Activated T-helper 2 cell treated with anti-CD3 and anti-CD28 coated beads, Interferon-gamma antibody, Interleukin-2, Interleukin-4, amounts not matched to agents 10 μg/mL and 5 μg/mL and 100 μg/mL, durations not matched to agents 14 hours and 24 hours and 36 hours (primary cell): ENCODE measurements at regions not wholly inside any gene's neighbourhood (a gene's known extent, or its start where the extent isn't known, plus 50 kb on each side); places are given as distances from the start of the nearest gene placed in this dataset.

Experiments used
- DNase-seq: peaks from one replicate; pipeline ENCODE4 v3.0.0; 2021; ENCODE audit warnings: low spot score
- H3K27ac Mint-ChIP-seq: one replicate; pipeline ENCODE4 v1.8.0; 2021; ENCODE audit warnings: mixed read lengths
- H3K27me3 Mint-ChIP-seq: one replicate; pipeline ENCODE4 v1.8.0; 2021; ENCODE audit warnings: low read depth, mixed read lengths
- H3K36me3 Mint-ChIP-seq: one replicate; pipeline ENCODE4 v1.8.0; 2021; ENCODE audit warnings: low read depth, mixed read lengths
- H3K4me1 Mint-ChIP-seq: one replicate; pipeline ENCODE4 v1.8.0; 2021; ENCODE audit warnings: low read depth, mixed read lengths
- H3K4me3 Mint-ChIP-seq: one replicate; pipeline ENCODE4 v1.8.0; 2021; ENCODE audit warnings: low read depth, mild to moderate bottlenecking, moderate library complexity, mixed read lengths
- H3K9me3 Mint-ChIP-seq: one replicate; pipeline ENCODE4 v1.8.0; 2021; ENCODE audit warnings: mixed read lengths
- intact Hi-C: fragments of 100-400 bp; cut with micrococcal nuclease; formaldehyde crosslinking; loops from one replicate; pipeline ENCODE4 v1.15.1; 2023

- H3K9me3 Mint-ChIP-seq: no peaks in the 10 kb centered on the region
- no peaks in the 10 kb centered on the region for H3K36me3 Mint-ChIP-seq
- H3K4me1 Mint-ChIP-seq: no peaks in the 10 kb centered on the region
- no peak for DNase-seq
- H3K27ac Mint-ChIP-seq: no peak overlapping the region
- no peaks in the 10 kb centered on the region for H3K27me3 Mint-ChIP-seq
- intact Hi-C loops: no loop called here
- H3K4me3 Mint-ChIP-seq: no peak overlapping the region
Measured at GRCh38 chrX:150163956-150164726, 199.0 kb upstream of the MAMLD1 start.

DNA sequence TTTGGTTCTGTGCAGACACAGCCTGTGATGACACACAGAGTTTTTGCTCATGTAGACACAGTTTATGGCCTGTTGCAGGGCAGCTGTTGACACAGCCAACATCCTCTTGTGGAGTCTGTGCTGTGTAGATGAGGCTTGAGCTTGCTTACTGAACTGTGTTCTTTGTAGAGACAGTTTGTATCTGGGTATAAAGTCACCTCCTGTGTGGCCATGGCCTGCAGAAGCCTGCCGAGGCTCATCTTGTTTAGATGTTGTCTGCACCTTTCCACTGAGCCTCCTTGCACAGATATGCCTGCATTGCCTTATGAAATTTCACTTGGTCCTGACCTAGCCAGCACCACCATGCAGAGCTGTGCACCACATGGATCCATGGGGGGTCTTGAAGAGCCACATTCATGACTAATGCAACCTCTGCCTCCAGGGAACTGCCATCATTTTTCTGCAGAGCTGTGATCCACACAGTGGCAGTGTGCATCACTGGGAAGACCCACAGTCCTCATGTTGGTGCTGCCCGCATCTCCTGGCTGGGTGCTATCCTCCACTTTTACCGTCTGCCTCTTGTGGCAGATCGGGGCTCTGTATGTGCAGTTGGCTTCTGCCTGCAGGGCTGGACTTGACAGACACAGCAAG is 198.0 kb upstream of the MAMLD1 start:
- no peak overlapping the region for H3K4me3 Mint-ChIP-seq
- no peak for DNase-seq
- H3K9me3 Mint-ChIP-seq: no peaks in the 10 kb centered on the region
- no peaks in the 10 kb centered on the region for H3K36me3 Mint-ChIP-seq
- no peaks in the 10 kb centered on the region for H3K4me1 Mint-ChIP-seq
- intact Hi-C loops: no loop called here
- no peak overlapping the region for H3K27ac Mint-ChIP-seq
- no peaks in the 10 kb centered on the region for H3K27me3 Mint-ChIP-seq

DNA sequence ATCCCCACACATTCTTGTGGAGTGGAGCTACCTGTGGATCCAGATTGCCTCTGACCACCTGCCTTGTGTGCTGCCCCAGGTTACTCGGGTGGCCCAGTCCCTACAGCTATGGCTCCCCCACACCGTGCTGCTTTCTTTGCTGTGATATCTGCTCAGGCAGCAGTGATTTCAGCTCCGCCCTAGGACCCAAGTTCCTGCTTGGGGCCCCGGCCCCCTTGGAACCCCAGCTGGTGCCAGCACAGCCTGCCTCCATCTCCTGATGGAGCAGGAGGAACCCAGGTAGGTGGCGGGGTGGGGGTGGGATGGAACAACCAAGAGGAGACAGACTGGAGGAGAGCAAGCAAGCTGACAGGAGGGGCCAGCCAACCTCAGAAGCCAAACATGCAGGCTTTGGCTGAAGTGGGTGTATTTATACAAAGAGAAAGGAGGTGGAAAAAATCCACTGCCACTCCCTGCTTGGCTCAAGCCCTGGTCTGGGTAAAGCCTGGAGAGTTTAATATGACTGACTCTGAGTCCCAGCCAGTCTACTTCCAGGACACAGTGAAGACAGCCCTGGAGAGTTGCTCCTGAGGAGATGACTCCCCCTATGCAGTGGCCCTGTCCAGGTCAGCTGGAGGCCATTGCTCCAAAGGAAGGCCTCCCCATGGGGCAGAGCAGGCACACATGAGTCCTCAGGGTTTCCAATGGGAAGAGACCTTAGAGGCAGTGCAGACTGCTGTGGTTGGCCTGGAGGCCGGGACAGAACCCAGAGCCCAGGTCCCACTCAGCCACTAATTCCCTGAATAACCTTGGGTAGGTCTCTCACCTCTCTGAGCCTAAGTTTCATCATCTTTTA is 197.1 kb upstream of the MAMLD1 start:
- no peak overlapping the region for H3K27ac Mint-ChIP-seq
- no peak for DNase-seq
- H3K36me3 Mint-ChIP-seq: no peaks in the 10 kb centered on the region
- H3K4me3 Mint-ChIP-seq: no peak overlapping the region
- H3K27me3 Mint-ChIP-seq: no peaks in the 10 kb centered on the region
- no peaks in the 10 kb centered on the region for H3K9me3 Mint-ChIP-seq
- H3K4me1 Mint-ChIP-seq: no peaks in the 10 kb centered on the region
- intact Hi-C loops: no loop called here

- Mint-ChIP-seq H3K27ac (no peak overlapping the region), H3K27me3 (no peaks in the 10 kb centered on the region), H3K4me1 (no peaks in the 10 kb centered on the region), H3K4me3 (no peak overlapping the region), H3K9me3 (no peaks in the 10 kb centered on the region), H3K36me3 (no peaks in the 10 kb centered on the region)
- no peak for DNase-seq
- intact Hi-C loops: no loop called here
Measured at GRCh38 chrX:150167482-150168324, 195.4 kb upstream of the MAMLD1 start.

DNA sequence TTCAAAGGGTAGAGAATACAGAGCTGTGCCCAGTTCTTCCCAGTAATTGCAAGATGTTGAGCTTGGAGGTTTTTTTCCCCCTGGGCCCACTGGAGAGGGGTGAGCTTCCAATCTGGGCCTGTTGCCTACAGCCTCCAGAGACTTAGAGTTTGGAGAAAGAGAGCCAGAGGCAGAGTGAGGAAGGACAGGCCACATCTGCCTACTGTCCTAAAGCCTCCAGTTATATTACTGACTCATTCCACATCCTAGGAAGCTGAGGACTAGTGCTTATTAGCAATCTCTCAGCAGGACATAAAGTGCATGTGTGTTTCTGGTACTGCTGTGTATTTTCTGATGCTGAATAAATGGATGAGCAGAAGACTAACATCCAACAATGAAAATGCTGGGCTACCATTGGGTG is 181.0 kb upstream of the MAMLD1 start:
- H3K36me3 Mint-ChIP-seq: no peaks in the 10 kb centered on the region
- H3K27ac Mint-ChIP-seq: no peak overlapping the region
- intact Hi-C loops: no loop called here

GRCh38 chrX:150184491-150184890 is 178.6 kb upstream of the MAMLD1 start:
- Mint-ChIP-seq H3K27me3 (peaks cover 5% of the 10 kb centered on the region), H3K27ac (no peak overlapping the region), H3K4me1 (no peaks in the 10 kb centered on the region), H3K4me3 (no peak overlapping the region), H3K9me3 (peaks cover under 1% of the 10 kb centered on the region), H3K36me3 (no peaks in the 10 kb centered on the region)
- DNase-seq: no peak
- intact Hi-C loops: no loop called here

More for the DNA sequence above, 181.0 kb upstream of the MAMLD1 start:
- Mint-ChIP-seq H3K9me3 (peaks cover 4% of the 10 kb centered on the region), H3K27me3 (peaks cover 5% of the 10 kb centered on the region), H3K4me3 (no peak overlapping the region), H3K4me1 (no peaks in the 10 kb centered on the region)
- no peak for DNase-seq

DNA sequence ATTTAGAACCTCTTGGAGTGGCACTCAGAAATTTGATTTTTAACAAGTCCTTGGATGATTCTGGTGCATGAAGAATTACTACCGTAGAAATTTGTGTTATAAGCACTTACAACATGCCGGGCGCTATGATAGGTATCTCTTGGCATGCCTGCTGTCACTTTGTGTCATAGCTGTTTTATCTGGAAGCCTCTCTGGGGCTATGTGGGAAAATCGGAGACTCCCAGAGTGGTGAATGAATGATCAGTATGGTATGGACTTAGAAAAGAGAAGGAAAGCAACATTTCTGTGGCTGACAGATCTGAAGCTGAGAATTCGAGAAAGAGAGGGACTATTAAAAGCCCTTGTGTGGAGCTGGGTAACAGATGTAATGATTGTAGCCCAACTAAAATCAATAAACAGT is 177.4 kb upstream of the MAMLD1 start:
- intact Hi-C loops: no loop called here
- Mint-ChIP-seq H3K27ac (no peak overlapping the region), H3K4me1 (no peaks in the 10 kb centered on the region), H3K36me3 (no peaks in the 10 kb centered on the region), H3K27me3 (peaks cover 5% of the 10 kb centered on the region), H3K9me3 (no peaks in the 10 kb centered on the region), H3K4me3 (no peak overlapping the region)
- DNase-seq: no peak

DNA sequence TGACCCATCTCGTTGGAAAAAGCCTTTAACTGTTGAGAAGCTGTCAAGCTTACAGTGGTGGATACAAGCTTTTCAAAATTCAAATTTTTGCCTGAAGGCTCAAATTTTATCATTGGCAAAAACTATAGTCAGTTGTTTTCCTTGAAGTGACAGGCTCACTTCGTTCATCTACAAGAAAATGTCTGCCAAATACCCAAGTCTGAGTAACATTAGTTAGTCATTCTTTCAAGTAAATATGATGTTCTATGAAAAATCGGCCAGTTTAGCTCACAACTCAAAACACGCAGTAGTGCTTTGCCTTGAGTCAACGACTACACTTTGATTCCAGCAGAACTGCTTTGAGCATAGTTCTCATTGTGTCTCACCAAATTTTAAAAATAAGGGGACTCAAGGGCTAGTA is 170.3 kb upstream of the MAMLD1 start:
- Mint-ChIP-seq H3K27ac (no peak overlapping the region), H3K4me3 (no peak overlapping the region), H3K4me1 (no peaks in the 10 kb centered on the region), H3K9me3 (no peaks in the 10 kb centered on the region), H3K27me3 (no peaks in the 10 kb centered on the region), H3K36me3 (no peaks in the 10 kb centered on the region)
- intact Hi-C loops: no loop called here
- no peak for DNase-seq

- H3K4me3 Mint-ChIP-seq: no peak overlapping the region
- no peak for DNase-seq
- intact Hi-C loops: no loop called here
- no peak overlapping the region for H3K27ac Mint-ChIP-seq
- peaks cover 6% of the 10 kb centered on the region for H3K4me1 Mint-ChIP-seq
- H3K36me3 Mint-ChIP-seq: no peaks in the 10 kb centered on the region
- no peaks in the 10 kb centered on the region for H3K9me3 Mint-ChIP-seq
- no peaks in the 10 kb centered on the region for H3K27me3 Mint-ChIP-seq
Measured at GRCh38 chrX:150196285-150196684, 166.8 kb upstream of the MAMLD1 start.

DNA sequence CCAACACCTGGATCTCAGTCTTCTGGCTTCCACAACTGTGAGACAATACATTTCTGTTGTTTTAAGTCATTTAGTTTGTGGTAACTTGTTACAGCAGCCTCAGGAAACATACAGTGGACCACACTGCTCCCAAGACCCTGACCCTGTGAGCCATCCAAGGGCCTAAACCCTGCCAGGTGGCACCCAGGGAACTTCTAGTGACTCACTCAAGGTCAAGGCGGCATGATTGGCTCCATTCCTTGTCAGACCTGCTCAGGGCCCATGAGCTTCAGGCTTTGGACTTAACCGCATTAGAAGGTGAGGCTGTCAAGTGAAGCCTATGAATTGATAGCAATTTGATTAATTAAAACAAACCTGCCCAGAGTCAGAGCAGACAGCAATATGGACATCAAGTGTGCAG is 165.7 kb upstream of the MAMLD1 start:
- peaks cover 8% of the 10 kb centered on the region for H3K4me1 Mint-ChIP-seq
- no peak for DNase-seq

GRCh38 chrX:150198776-150199175 is 164.3 kb upstream of the MAMLD1 start:
- H3K9me3 Mint-ChIP-seq: no peaks in the 10 kb centered on the region

More for the DNA sequence above, 165.7 kb upstream of the MAMLD1 start:
- Mint-ChIP-seq H3K27me3 (no peaks in the 10 kb centered on the region), H3K36me3 (no peaks in the 10 kb centered on the region), H3K9me3 (no peaks in the 10 kb centered on the region), H3K27ac (no peak overlapping the region), H3K4me3 (no peak overlapping the region)
- intact Hi-C loops: no loop called here

GRCh38 chrX:150199181-150199580 is 163.9 kb upstream of the MAMLD1 start:
- Mint-ChIP-seq H3K27ac (no peak overlapping the region), H3K36me3 (no peaks in the 10 kb centered on the region), H3K4me1 (peaks cover 8% of the 10 kb centered on the region), H3K9me3 (no peaks in the 10 kb centered on the region), H3K4me3 (no peak overlapping the region), H3K27me3 (no peaks in the 10 kb centered on the region)
- intact Hi-C loops: no loop called here
- no peak for DNase-seq

More at GRCh38 chrX:150198776-150199175, 164.3 kb upstream of the MAMLD1 start:
- Mint-ChIP-seq H3K4me1 (peaks cover 8% of the 10 kb centered on the region), H3K27me3 (no peaks in the 10 kb centered on the region), H3K4me3 (no peak overlapping the region), H3K27ac (no peak overlapping the region), H3K36me3 (no peaks in the 10 kb centered on the region)
- DNase-seq: no peak
- intact Hi-C loops: no loop called here
